CD14-positive monocyte (primary cell): ENCODE measurements at regions not wholly inside any gene's neighbourhood (a gene's known extent, or its start where the extent isn't known, plus 50 kb on each side); places are given as distances from the start of the nearest gene placed in this dataset.

Source experiments
- DNase-seq, 3 donors: peaks; one replicate each; pipeline ENCODE4 v3.0.0-alpha.2; 2011 to 2022
- H2AFZ ChIP-seq: 2 replicates; pipeline ENCODE4 v1.6.0; 2012; ENCODE audit warnings: mild to moderate bottlenecking, low read depth, low read length, inconsistent platforms; ENCODE audit not compliant: insufficient read depth, poor library complexity, severe bottlenecking
- H3K27ac ChIP-seq, 2 donors: 1 replicate in 1 of 2; 2 replicates in 1 of 2; pipeline ENCODE4 v1.5.1; 2012 to 2013; ENCODE audit warnings: low read length in 2 of 2, control low read depth in 1 of 2, inconsistent platforms in 1 of 2, low read depth in 1 of 2, mild to moderate bottlenecking in 1 of 2
- H3K27me3 ChIP-seq, 2 donors: one replicate each; pipeline versions ENCODE4 v1.6.0 to v1.6.1; 2011 to 2013; ENCODE audit warnings: low read length in 2 of 2; ENCODE audit not compliant: control insufficient read depth in 2 of 2, insufficient read depth in 2 of 2
- H3K36me3 ChIP-seq, 2 donors: replicated peaks in 1 of 2; 1 replicate in 1 of 2; 2 replicates in 1 of 2; pipeline versions ENCODE4 v1.5.1 to v1.6.1; 2012 to 2013; ENCODE audit warnings: low read length in 2 of 2, control low read depth in 1 of 2, inconsistent platforms in 1 of 2, mild to moderate bottlenecking in 1 of 2; ENCODE audit not compliant: insufficient read depth in 2 of 2, control insufficient read depth in 1 of 2
- H3K4me1 ChIP-seq, 2 donors: 1 replicate in 1 of 2; 2 replicates in 1 of 2; pipeline versions ENCODE4 v1.5.1 to v1.6.1; 2012 to 2013; ENCODE audit warnings: low read length in 2 of 2, control low read depth in 1 of 2, inconsistent platforms in 1 of 2, mild to moderate bottlenecking in 1 of 2, moderate library complexity in 1 of 2; ENCODE audit not compliant: insufficient read depth in 2 of 2, control insufficient read depth in 1 of 2
- H3K4me2 ChIP-seq: replicated peaks from 2 replicates; pipeline ENCODE3; 2012; ENCODE audit warnings: low read length, moderate library complexity, mild to moderate bottlenecking; ENCODE audit not compliant: poor library complexity, severe bottlenecking; ENCODE audit errors: extremely low read depth
- H3K4me3 ChIP-seq, 3 experiments: fragments of 200-600 bp in 1 of 3; sonication (generic) in 1 of 3; replicated peaks in 1 of 3; 1 replicate in 2 of 3; 2 replicates in 1 of 3; pipeline ENCODE4 v1.5.1; 2011 to 2013; ENCODE audit warnings: low read length in 3 of 3, mild to moderate bottlenecking in 3 of 3, control low read depth in 2 of 3, low read depth in 2 of 3, inconsistent platforms in 1 of 3, moderate library complexity in 1 of 3
- H3K79me2 ChIP-seq: 2 replicates; pipeline ENCODE4 v1.6.0; 2012; ENCODE audit warnings: mild to moderate bottlenecking, control low read depth, inconsistent platforms, low read length, moderate library complexity; ENCODE audit not compliant: insufficient read depth
- H3K9ac ChIP-seq: 2 replicates; pipeline ENCODE4 v1.6.0; 2017; ENCODE audit warnings: low read length, mild to moderate bottlenecking; ENCODE audit not compliant: insufficient read depth, poor library complexity, severe bottlenecking
- H3K9me3 ChIP-seq, 2 donors: replicated peaks in 1 of 2; 1 replicate in 1 of 2; 2 replicates in 1 of 2; pipeline versions ENCODE4 v1.5.1 to v1.6.1; 2012 to 2013; ENCODE audit warnings: low read length in 2 of 2, control low read depth in 1 of 2; ENCODE audit not compliant: control insufficient read depth in 1 of 2, insufficient read depth in 1 of 2
- H4K20me1 ChIP-seq: 2 replicates; pipeline ENCODE4 v1.6.0; 2012; ENCODE audit warnings: mild to moderate bottlenecking, low read length, control low read depth, moderate library complexity; ENCODE audit not compliant: insufficient read depth
- H3K27ac Mint-ChIP-seq, 7 donors: one replicate each; pipeline ENCODE4 v1.8.0; 2020; ENCODE audit warnings: mild to moderate bottlenecking in 7 of 7, mixed read lengths in 7 of 7, moderate library complexity in 6 of 7, inconsistent platforms in 2 of 7
- H3K27me3 Mint-ChIP-seq, 3 donors: one replicate each; pipeline ENCODE4 v1.8.0; 2021 to 2022; ENCODE audit warnings: low read depth in 3 of 3, mild to moderate bottlenecking in 3 of 3, mixed read lengths in 3 of 3, moderate library complexity in 3 of 3, inconsistent platforms in 1 of 3
- H3K36me3 Mint-ChIP-seq, 2 donors: one replicate each; pipeline ENCODE4 v1.8.0; 2020; ENCODE audit warnings: mixed read lengths in 2 of 2, inconsistent platforms in 1 of 2, mild to moderate bottlenecking in 1 of 2
- H3K4me1 Mint-ChIP-seq: one replicate; pipeline ENCODE4 v1.8.0; 2020; ENCODE audit warnings: mild to moderate bottlenecking, mixed read lengths
- H3K4me3 Mint-ChIP-seq, 2 donors: one replicate each; pipeline ENCODE4 v1.8.0; 2020; ENCODE audit warnings: mild to moderate bottlenecking in 2 of 2, mixed read lengths in 2 of 2, moderate library complexity in 1 of 2
- H3K9me3 Mint-ChIP-seq, 7 donors: one replicate each; pipeline ENCODE4 v1.8.0; 2020 to 2022; ENCODE audit warnings: mixed read lengths in 7 of 7, mild to moderate bottlenecking in 6 of 7, moderate library complexity in 6 of 7, inconsistent platforms in 2 of 7
- CTCF ChIP-seq: fragments of 200-600 bp; IDR thresholded peaks from one replicate; pipeline ENCODE4 v1.8.0; 2022; ENCODE audit warnings: antibody characterized with exemption, mild to moderate bottlenecking
- WGBS: methylation state at CpG from one replicate; pipeline ENCODE4 v1.1.5; 2013; ENCODE audit warnings: missing lambda C conversion rate; ENCODE audit not compliant: insufficient coverage; 5-methylcytosine and 5-hydroxymethylcytosine counted together
- intact Hi-C, 2 donors: fragments of 100-400 bp; cut with micrococcal nuclease; formaldehyde crosslinking; loops; one replicate each; pipeline versions ENCODE4 v1.15.0 to v1.15.1; 2023

- no CpG with 5 or more reads among the region's 1 CpG for WGBS
- Histone ChIP-seq H3K4me3 (no peak overlapping the region), H4K20me1 (no peaks in the 10 kb centered on the region), H2AFZ (no peak overlapping the region), H3K27ac (no peak overlapping the region), H3K79me2 (no peaks in the 10 kb centered on the region), H3K9me3 (peaks cover 0 to 7% of the 10 kb centered on the region in 2 donors), H3K9ac (no peak overlapping the region), H3K27me3 (no peaks in the 10 kb centered on the region), H3K4me2 (no peak overlapping the region), H3K36me3 (no peaks in the 10 kb centered on the region), H3K4me1 (no peaks in the 10 kb centered on the region)
- Mint-ChIP-seq H3K9me3 (peaks cover 0 to 5% (median 0%) of the 10 kb centered on the region in 7 donors), H3K4me3 (no peak overlapping the region), H3K27ac (no peak overlapping the region), H3K36me3 (no peaks in the 10 kb centered on the region), H3K27me3 (no peaks in the 10 kb centered on the region), H3K4me1 (no peaks in the 10 kb centered on the region)
- no peak for TF ChIP-seq CTCF
- no peak for DNase-seq
- intact Hi-C loops = no loop called here
Observed at GRCh38 chr4:28475381-28475780, 1614.7 kb downstream of the STIM2 start.

DNA sequence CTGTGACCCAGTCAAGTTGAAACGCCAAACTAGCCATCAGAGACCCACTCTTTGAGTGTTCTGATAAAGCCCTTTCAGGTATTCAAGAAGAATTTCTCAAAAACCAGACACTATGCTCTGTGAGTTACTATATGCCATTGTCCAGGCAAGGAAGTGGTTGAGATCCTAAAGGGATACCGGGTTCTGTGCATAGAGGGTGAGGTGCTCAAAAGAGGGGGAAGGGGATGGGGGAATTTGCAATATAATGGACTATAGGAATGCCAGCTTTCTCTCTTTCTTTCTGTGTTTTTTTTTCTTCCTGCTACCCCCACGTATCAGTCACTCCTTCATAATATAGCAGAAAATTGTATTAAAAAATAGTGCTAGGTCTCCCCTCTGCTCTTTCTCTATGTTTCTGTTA is 1619.0 kb downstream of the STIM2 start:
- no peaks in the 10 kb centered on the region for H3K36me3 ChIP-seq
- no peaks in the 10 kb centered on the region for H3K9me3 ChIP-seq
- H4K20me1 ChIP-seq = no peaks in the 10 kb centered on the region
- no peak overlapping the region for H2AFZ ChIP-seq
- H3K27ac ChIP-seq = no peak overlapping the region
- no peak overlapping the region for H3K4me3 ChIP-seq
- no peak overlapping the region for H3K4me2 ChIP-seq
- H3K4me1 ChIP-seq = no peaks in the 10 kb centered on the region
- no CpG with 5 or more reads among the region's 3 CpGs for WGBS
- Mint-ChIP-seq H3K4me1 (no peaks in the 10 kb centered on the region), H3K9me3 (peaks cover 0 to 2% (median 0%) of the 10 kb centered on the region in 7 donors), H3K27ac (no peak overlapping the region), H3K27me3 (no peaks in the 10 kb centered on the region), H3K36me3 (no peaks in the 10 kb centered on the region), H3K4me3 (no peak overlapping the region)
- TF ChIP-seq CTCF = no peak
- H3K79me2 ChIP-seq = no peaks in the 10 kb centered on the region
- H3K27me3 ChIP-seq = no peaks in the 10 kb centered on the region
- intact Hi-C loops = no loop called here
- DNase-seq = no peak
- no peak overlapping the region for H3K9ac ChIP-seq
